Neuronal stem cell (in vitro differentiated cells): ENCODE measurements at regions not wholly inside any gene's neighbourhood (a gene's known extent, or its start where the extent isn't known, plus 50 kb on each side); places are given as distances from the start of the nearest gene placed in this dataset.
A peak's percentile ranks its signal among the peaks of the same experiment; 100 is the strongest.

Experiments used
- DNase-seq: peaks from one replicate; pipeline ENCODE4 v3.0.0-alpha.2; 2013; ENCODE audit warnings: low spot score
- H2AFZ ChIP-seq: one replicate; pipeline ENCODE4 v1.6.1; 2013; ENCODE audit warnings: mild to moderate bottlenecking, low read length, inconsistent platforms
- H2AK5ac ChIP-seq: 2 replicates; pipeline ENCODE4 v1.6.1; 2013; ENCODE audit warnings: low read depth, mild to moderate bottlenecking, inconsistent platforms, low read length, moderate library complexity, mixed read lengths
- H2BK120ac ChIP-seq: 2 replicates; pipeline ENCODE4 v1.6.1; 2013; ENCODE audit warnings: low read depth, mild to moderate bottlenecking, inconsistent platforms, low read length, moderate library complexity, mixed read lengths
- H2BK12ac ChIP-seq: one replicate; pipeline ENCODE4 v1.6.1; 2013; ENCODE audit warnings: low read length, inconsistent platforms
- H2BK15ac ChIP-seq: 2 replicates; pipeline ENCODE4 v1.6.1; 2013; ENCODE audit warnings: mild to moderate bottlenecking, low read length, inconsistent platforms, mixed read lengths
- H2BK5ac ChIP-seq: one replicate; pipeline ENCODE4 v1.6.1; 2013; ENCODE audit warnings: inconsistent platforms, mild to moderate bottlenecking, low read length, moderate library complexity
- H3K14ac ChIP-seq: one replicate; pipeline ENCODE4 v1.6.1; 2013; ENCODE audit warnings: low read length, inconsistent platforms
- H3K18ac ChIP-seq: 2 replicates; pipeline ENCODE4 v1.6.1; 2013; ENCODE audit warnings: low read length, inconsistent platforms
- H3K23ac ChIP-seq: 2 replicates; pipeline ENCODE4 v1.6.1; 2013; ENCODE audit warnings: low read depth, mild to moderate bottlenecking, mixed read lengths, low read length, inconsistent platforms; ENCODE audit not compliant: poor library complexity
- H3K27ac ChIP-seq: replicated peaks from 3 replicates; pipeline ENCODE4 v1.5.1; 2013; ENCODE audit warnings: low read length, inconsistent platforms
- H3K27me3 ChIP-seq, 3 experiments: 2 replicates each; pipeline ENCODE4 v1.6.1; 2013; ENCODE audit warnings: low read length in 3 of 3, mild to moderate bottlenecking in 2 of 3, inconsistent platforms in 1 of 3, low read depth in 1 of 3, mixed read lengths in 1 of 3, moderate library complexity in 1 of 3; ENCODE audit not compliant: control insufficient read depth in 3 of 3, insufficient read depth in 3 of 3
- H3K36me3 ChIP-seq, 2 donors: replicated peaks in 1 of 2; 2 replicates each; pipeline ENCODE4 v1.6.1; 2013; ENCODE audit warnings: low read length in 2 of 2; ENCODE audit not compliant: control insufficient read depth in 2 of 2, insufficient read depth in 2 of 2
- H3K4ac ChIP-seq: 2 replicates; pipeline ENCODE4 v1.6.1; 2013; ENCODE audit warnings: inconsistent platforms, mild to moderate bottlenecking, low read length, moderate library complexity
- H3K4me1 ChIP-seq, 2 donors: 1 replicate in 1 of 2; 2 replicates in 1 of 2; pipeline ENCODE4 v1.6.1; 2013; ENCODE audit warnings: low read length in 2 of 2, low read depth in 1 of 2; ENCODE audit not compliant: control insufficient read depth in 2 of 2, insufficient read depth in 1 of 2
- H3K4me2 ChIP-seq: one replicate; pipeline ENCODE4 v1.6.1; 2013; ENCODE audit warnings: mild to moderate bottlenecking, low read length, inconsistent platforms; ENCODE audit not compliant: insufficient read depth, poor library complexity, severe bottlenecking
- H3K4me3 ChIP-seq, 2 donors: 2 replicates each; pipeline ENCODE4 v1.5.1; 2013; ENCODE audit warnings: low read length in 2 of 2, mild to moderate bottlenecking in 2 of 2, inconsistent platforms in 1 of 2, moderate library complexity in 1 of 2
- H3K79me1 ChIP-seq: one replicate; pipeline ENCODE4 v1.6.1; 2013; ENCODE audit warnings: low read depth, mild to moderate bottlenecking, inconsistent platforms, low read length, moderate library complexity
- H3K9ac ChIP-seq: one replicate; pipeline ENCODE4 v1.6.1; 2013; ENCODE audit warnings: mild to moderate bottlenecking, low read depth, low read length, inconsistent platforms; ENCODE audit not compliant: poor library complexity
- H3K9me3 ChIP-seq, 2 donors: replicated peaks in 1 of 2; 2 replicates each; pipeline versions ENCODE3 to v1.6.1; 2013; ENCODE audit warnings: low read length in 2 of 2, mild to moderate bottlenecking in 2 of 2, inconsistent platforms in 1 of 2, low read depth in 1 of 2, mixed read lengths in 1 of 2, moderate library complexity in 1 of 2; ENCODE audit not compliant: control insufficient read depth in 2 of 2, insufficient read depth in 1 of 2
- H4K8ac ChIP-seq: one replicate; pipeline ENCODE4 v1.6.1; 2013; ENCODE audit warnings: low read depth, mild to moderate bottlenecking, inconsistent platforms, low read length, moderate library complexity
- H4K91ac ChIP-seq: one replicate; pipeline ENCODE4 v1.6.1; 2013; ENCODE audit warnings: low read length, low read depth, mild to moderate bottlenecking, inconsistent platforms; ENCODE audit not compliant: poor library complexity
- WGBS, 2 donors: extraction: QIAGEN DNeasy Blood & Tissue Kit; methylation state at CpG; one replicate each; pipeline ENCODE4 v1.1.7; 2013; ENCODE audit warnings: missing lambda C conversion rate in 2 of 2, mixed read lengths in 1 of 2; ENCODE audit not compliant: insufficient read length in 2 of 2, insufficient replicate concordance in 1 of 2; ENCODE audit errors: extremely low coverage in 2 of 2; 5-methylcytosine and 5-hydroxymethylcytosine counted together

- Histone ChIP-seq H2AK5ac (no peak overlapping the region), H3K79me1 (no peaks in the 10 kb centered on the region), H3K36me3 (no peaks in the 10 kb centered on the region), H2AFZ (no peak overlapping the region), H4K91ac (no peak overlapping the region), H3K23ac (no peak overlapping the region), H2BK120ac (no peak overlapping the region), H3K9me3 (peaks cover 0 to 4% of the 10 kb centered on the region in 2 donors), H3K27ac (no peak overlapping the region), H3K4me2 (no peak overlapping the region), H2BK5ac (no peak overlapping the region), H3K27me3 (peaks cover 0 to 5% (median 0%) of the 10 kb centered on the region in 3 experiments), H3K9ac (no peak overlapping the region), H2BK15ac (no peak overlapping the region), H3K14ac (no peak overlapping the region), H4K8ac (no peak overlapping the region), H3K4me1 (no peaks in the 10 kb centered on the region), H3K18ac (no peak overlapping the region), H2BK12ac (no peak overlapping the region), H3K4ac (no peak overlapping the region), H3K4me3 (no peak overlapping the region)
- DNase-seq: no peak
- no CpG with 5 or more reads among the region's 5 CpGs for WGBS, 2 donors
Measured at GRCh38 chr1:34406377-34406776, 229.7 kb downstream of the C1orf94 start.

GRCh38 chr1:34406833-34407539 is 230.3 kb downstream of the C1orf94 start:
- H3K4ac ChIP-seq: no peak overlapping the region
- H2AFZ ChIP-seq: no peak overlapping the region
- H2BK5ac ChIP-seq: no peak overlapping the region
- DNase-seq: no peak
- H3K23ac ChIP-seq: no peak overlapping the region
- no peak overlapping the region for H3K18ac ChIP-seq
- H3K27ac ChIP-seq: no peak overlapping the region
- H2BK15ac ChIP-seq: no peak overlapping the region
- no peak overlapping the region for H3K14ac ChIP-seq
- H3K36me3 ChIP-seq: no peaks in the 10 kb centered on the region
- no peak overlapping the region for H4K8ac ChIP-seq
- peaks cover 0 to 5% (median 0%) of the 10 kb centered on the region in 3 experiments for H3K27me3 ChIP-seq
- no peak overlapping the region for H3K4me2 ChIP-seq
- no peak overlapping the region for H2AK5ac ChIP-seq
- H3K79me1 ChIP-seq: no peaks in the 10 kb centered on the region
- H2BK12ac ChIP-seq: no peak overlapping the region
- no peak overlapping the region for H2BK120ac ChIP-seq
- WGBS, 2 donors: no CpG with 5 or more reads among the region's 9 CpGs
- no peak overlapping the region for H3K4me3 ChIP-seq
- no peak overlapping the region for H4K91ac ChIP-seq
- H3K4me1 ChIP-seq: no peaks in the 10 kb centered on the region
- peaks cover 0 to 4% of the 10 kb centered on the region in 2 donors for H3K9me3 ChIP-seq
- no peak overlapping the region for H3K9ac ChIP-seq

- no peak for DNase-seq
- Histone ChIP-seq H3K4ac (no peak overlapping the region), H2BK12ac (no peak overlapping the region), H4K91ac (no peak overlapping the region), H3K4me1 (no peaks in the 10 kb centered on the region), H3K27me3 (peaks cover 0 to 5% (median 0%) of the 10 kb centered on the region in 3 experiments), H2AK5ac (no peak overlapping the region), H3K4me2 (no peak overlapping the region), H3K27ac (no peak overlapping the region), H3K4me3 (no peak overlapping the region), H3K9me3 (peaks cover 0 to 4% of the 10 kb centered on the region in 2 donors), H3K36me3 (no peaks in the 10 kb centered on the region), H4K8ac (no peak overlapping the region), H3K14ac (no peak overlapping the region), H3K23ac (no peak overlapping the region), H2BK15ac (no peak overlapping the region), H3K18ac (no peak overlapping the region), H2BK5ac (no peak overlapping the region), H3K79me1 (no peaks in the 10 kb centered on the region), H3K9ac (no peak overlapping the region), H2AFZ (no peak overlapping the region), H2BK120ac (no peak overlapping the region)
- WGBS, 2 donors: no CpG with 5 or more reads among the region's 4 CpGs
Measured at GRCh38 chr1:34408011-34408410, 231.3 kb downstream of the C1orf94 start.

- DNase-seq: no peak
Measured at GRCh38 chr1:34409689-34410229, 233.1 kb downstream of the C1orf94 start.

More at GRCh38 chr1:34409689-34410229, 233.1 kb downstream of the C1orf94 start:
- Histone ChIP-seq H3K18ac (peak overlapping the region; percentile 12), H3K4me3 (peak overlapping the region in 1 of 2 donors; percentile 58), H3K9me3 (peaks cover 0 to 2% of the 10 kb centered on the region in 2 donors), H2BK120ac (no peak overlapping the region), H4K8ac (no peak overlapping the region), H3K4ac (no peak overlapping the region), H3K79me1 (no peaks in the 10 kb centered on the region), H3K27me3 (peaks cover 0 to 5% (median 0%) of the 10 kb centered on the region in 3 experiments), H3K4me1 (no peaks in the 10 kb centered on the region), H3K27ac (no peak overlapping the region), H3K14ac (no peak overlapping the region), H3K9ac (no peak overlapping the region), H3K36me3 (no peaks in the 10 kb centered on the region), H2BK5ac (no peak overlapping the region), H2AFZ (no peak overlapping the region), H2BK15ac (no peak overlapping the region), H2BK12ac (no peak overlapping the region), H2AK5ac (no peak overlapping the region), H3K23ac (no peak overlapping the region), H4K91ac (no peak overlapping the region), H3K4me2 (no peak overlapping the region)
- WGBS, 2 donors: no CpG with 5 or more reads among the region's 6 CpGs
